ENCODE measurements at regions not wholly inside any gene's neighbourhood (a gene's known extent, or its start where the extent isn't known, plus 50 kb on each side); places are given as distances from the start of the nearest gene placed in this dataset.

- TF ChIP-seq RAD21 (IDR thresholded peaks at IDR 0.05 in 1 of 2, conservative IDR thresholded peaks at IDR 0.05 in 1 of 2; ENCODE audit: low read depth in 2 of 2, low read length in 2 of 2): no peak
- TF ChIP-seq CTCF (IDR thresholded peaks at IDR 0.05; ENCODE audit: control extremely low read depth in 1 of 3, insufficient read depth in 1 of 3, low read depth in 1 of 3, low read length in 3 of 3): no peak
- no peak for TF ChIP-seq EZH2 (IDR thresholded peaks at IDR 0.05; ENCODE audit: low read depth, low read length, severe bottlenecking)
- no peak for TF ChIP-seq YY1 (IDR thresholded peaks at IDR 0.05; ENCODE audit: low read depth, low read length)
Measured at GRCh38 chr22:23453277-23453676, 126.8 kb downstream of the IGLL1 start.

Data from H1 (cell line).